ENCODE measurements at regions not wholly inside any gene's neighbourhood (a gene's known extent, or its start where the extent isn't known, plus 50 kb on each side); places are given as distances from the start of the nearest gene placed in this dataset.

- TF ChIP-seq TCF12 (IDR thresholded peaks at IDR 0.05; ENCODE audit: low read depth): no peak
- TF ChIP-seq RAD21 (IDR thresholded peaks at IDR 0.05; ENCODE audit: low read depth): no peak
- TF ChIP-seq CEBPB (IDR thresholded peaks at IDR 0.05): no peak
These were observed 261.9 kb downstream of the GADD45G start for GRCh38 chr9:89866701-89867100.
